ENCODE measurements at regions not wholly inside any gene's neighbourhood (a gene's known extent, or its start where the extent isn't known, plus 50 kb on each side); places are given as distances from the start of the nearest gene placed in this dataset.

GRCh38 chr16:11447272-11447671 is 102.0 kb downstream of the RMI2 start:
- no peak for TF ChIP-seq POLR2AphosphoS5 (IDR thresholded peaks at IDR 0.05)
- TF ChIP-seq POLR2A (IDR thresholded peaks at IDR 0.05) = no peak
- TF ChIP-seq, protein P1, sequence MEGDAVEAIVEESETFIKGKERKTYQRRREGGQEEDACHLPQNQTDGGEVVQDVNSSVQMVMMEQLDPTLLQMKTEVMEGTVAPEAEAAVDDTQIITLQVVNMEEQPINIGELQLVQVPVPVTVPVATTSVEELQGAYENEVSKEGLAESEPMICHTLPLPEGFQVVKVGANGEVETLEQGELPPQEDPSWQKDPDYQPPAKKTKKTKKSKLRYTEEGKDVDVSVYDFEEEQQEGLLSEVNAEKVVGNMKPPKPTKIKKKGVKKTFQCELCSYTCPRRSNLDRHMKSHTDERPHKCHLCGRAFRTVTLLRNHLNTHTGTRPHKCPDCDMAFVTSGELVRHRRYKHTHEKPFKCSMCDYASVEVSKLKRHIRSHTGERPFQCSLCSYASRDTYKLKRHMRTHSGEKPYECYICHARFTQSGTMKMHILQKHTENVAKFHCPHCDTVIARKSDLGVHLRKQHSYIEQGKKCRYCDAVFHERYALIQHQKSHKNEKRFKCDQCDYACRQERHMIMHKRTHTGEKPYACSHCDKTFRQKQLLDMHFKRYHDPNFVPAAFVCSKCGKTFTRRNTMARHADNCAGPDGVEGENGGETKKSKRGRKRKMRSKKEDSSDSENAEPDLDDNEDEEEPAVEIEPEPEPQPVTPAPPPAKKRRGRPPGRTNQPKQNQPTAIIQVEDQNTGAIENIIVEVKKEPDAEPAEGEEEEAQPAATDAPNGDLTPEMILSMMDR (IDR thresholded peaks at IDR 0.05) = no peak
- no peak overlapping the region for H3K27ac ChIP-seq
- H3K27me3 ChIP-seq = no peaks in the 10 kb centered on the region
- no peak for DNase-seq (ENCODE audit: low spot score in 2 of 2)
- H3K4me3 ChIP-seq = no peak overlapping the region
- H3K4me1 ChIP-seq = no peaks in the 10 kb centered on the region
- H3K9me3 ChIP-seq = no peaks in the 10 kb centered on the region
- intact Hi-C loops (cut with DNase I; ENCODE audit: low total_unique reads) = no loop called here
- H3K36me3 ChIP-seq = no peaks in the 10 kb centered on the region

GRCh38 chr16:11447836-11448235 is 102.6 kb downstream of the RMI2 start:
- Histone ChIP-seq H3K36me3 (no peaks in the 10 kb centered on the region), H3K4me3 (no peak overlapping the region), H3K27me3 (no peaks in the 10 kb centered on the region), H3K27ac (no peak overlapping the region), H3K4me1 (no peaks in the 10 kb centered on the region), H3K9me3 (no peaks in the 10 kb centered on the region)
- no peak for TF ChIP-seq POLR2A (IDR thresholded peaks at IDR 0.05)
- no peak for DNase-seq (ENCODE audit: low spot score in 2 of 2)
- intact Hi-C loops (cut with DNase I; ENCODE audit: low total_unique reads) = no loop called here

- TF ChIP-seq, protein P1 (IDR thresholded peaks at IDR 0.05) = no peak
- TF ChIP-seq POLR2AphosphoS5 (IDR thresholded peaks at IDR 0.05) (no peak), POLR2A (IDR thresholded peaks at IDR 0.05) (no peak)
- H3K36me3 ChIP-seq = no peaks in the 10 kb centered on the region
- H3K27me3 ChIP-seq = no peaks in the 10 kb centered on the region
- H3K27ac ChIP-seq = no peak overlapping the region
- no peaks in the 10 kb centered on the region for H3K9me3 ChIP-seq
- intact Hi-C loops (cut with DNase I; ENCODE audit: low total_unique reads) = no loop called here
- H3K4me1 ChIP-seq = no peaks in the 10 kb centered on the region
- no peak for DNase-seq (ENCODE audit: low spot score in 2 of 2)
- no peak overlapping the region for H3K4me3 ChIP-seq
These were observed 103.6 kb downstream of the RMI2 start for GRCh38 chr16:11448796-11449416.

GRCh38 chr16:11449716-11450115 is 104.5 kb downstream of the RMI2 start:
- intact Hi-C loops (cut with DNase I; ENCODE audit: low total_unique reads) = no loop called here
- H3K27me3 ChIP-seq = no peaks in the 10 kb centered on the region
- no peak for DNase-seq (ENCODE audit: low spot score in 2 of 2)
- H3K27ac ChIP-seq = no peak overlapping the region
- H3K4me3 ChIP-seq = no peak overlapping the region
- TF ChIP-seq, protein P1 (IDR thresholded peaks at IDR 0.05) = no peak
- TF ChIP-seq POLR2AphosphoS5 (IDR thresholded peaks at IDR 0.05) (no peak), POLR2A (IDR thresholded peaks at IDR 0.05) (no peak)
- H3K4me1 ChIP-seq = no peaks in the 10 kb centered on the region
- H3K36me3 ChIP-seq = no peaks in the 10 kb centered on the region
- no peaks in the 10 kb centered on the region for H3K9me3 ChIP-seq

- Histone ChIP-seq H3K27me3 (no peaks in the 10 kb centered on the region), H3K4me1 (no peaks in the 10 kb centered on the region), H3K9me3 (no peaks in the 10 kb centered on the region), H3K27ac (no peak overlapping the region), H3K4me3 (no peak overlapping the region), H3K36me3 (no peaks in the 10 kb centered on the region)
- no peak for TF ChIP-seq POLR2A (IDR thresholded peaks at IDR 0.05)
- TF ChIP-seq, protein P1 (IDR thresholded peaks at IDR 0.05) = no peak
- TF ChIP-seq POLR2AphosphoS5 (IDR thresholded peaks at IDR 0.05) = no peak
- DNase-seq (ENCODE audit: low spot score in 2 of 2) = no peak
- intact Hi-C loops (cut with DNase I; ENCODE audit: low total_unique reads) = no loop called here
These were observed 104.9 kb downstream of the RMI2 start for GRCh38 chr16:11450136-11450535.

GRCh38 chr16:11452298-11452697 is 107.0 kb downstream of the RMI2 start:
- Histone ChIP-seq H3K27me3 (no peaks in the 10 kb centered on the region), H3K36me3 (no peaks in the 10 kb centered on the region), H3K27ac (peak overlapping the region; percentile 67 to 78), H3K4me1 (no peaks in the 10 kb centered on the region), H3K9me3 (no peaks in the 10 kb centered on the region), H3K4me3 (no peak overlapping the region)
- TF ChIP-seq POLR2A (IDR thresholded peaks at IDR 0.05) (no peak), POLR2AphosphoS5 (IDR thresholded peaks at IDR 0.05) (no peak)
- TF ChIP-seq, protein P1 (IDR thresholded peaks at IDR 0.05) = no peak
- no peak for DNase-seq (ENCODE audit: low spot score in 2 of 2)
- intact Hi-C loops (cut with DNase I; ENCODE audit: low total_unique reads) = no loop called here

Data from breast epithelium (tissue), 4 donors.